AG09319 (cell line): ENCODE measurements at regions not wholly inside any gene's neighbourhood (a gene's known extent, or its start where the extent isn't known, plus 50 kb on each side); places are given as distances from the start of the nearest gene placed in this dataset.
"Not testable (repeated sequence)": the region's sequence is repeated elsewhere in the genome, so short reads cannot be mapped to it uniquely, and the experiment has no call there.

Experiments used
- DNase-seq: peaks from one replicate; pipeline ENCODE4 v3.0.0-alpha.2; 2010; ENCODE audit warnings: low read depth; ENCODE audit errors: extremely low read depth
- CTCF ChIP-seq: IDR thresholded peaks from 2 replicates; pipeline ENCODE4 v1.5.1; 2011; ENCODE audit warnings: low read depth, mild to moderate bottlenecking, inconsistent platforms, low read length, moderate library complexity

- no peak for DNase-seq
- no peak for TF ChIP-seq CTCF
Measured at GRCh38 chr2:225270861-225271260, 128.6 kb upstream of the NYAP2 start.

- TF ChIP-seq CTCF, result no peak
- DNase-seq, result no peak
Measured at GRCh38 chr2:225270053-225270452, 129.5 kb upstream of the NYAP2 start.

- DNase-seq, result no peak
- TF ChIP-seq CTCF, result no peak
Measured at GRCh38 chr2:225254363-225254762, 145.1 kb upstream of the NYAP2 start.

GRCh38 chr2:225244933-225245332 is 154.6 kb upstream of the NYAP2 start:
- TF ChIP-seq CTCF, result no peak

GRCh38 chr2:225236769-225237323 is 162.7 kb upstream of the NYAP2 start:
- DNase-seq, result no peak
- no peak for TF ChIP-seq CTCF

More at GRCh38 chr2:225244933-225245332, 154.6 kb upstream of the NYAP2 start:
- no peak for DNase-seq

- TF ChIP-seq CTCF, result no peak
- no peak for DNase-seq
Measured at GRCh38 chr2:225233234-225233633, 166.3 kb upstream of the NYAP2 start.

GRCh38 chr2:225231900-225232299 is 167.6 kb upstream of the NYAP2 start:
- no peak for TF ChIP-seq CTCF
- no peak for DNase-seq

- DNase-seq, result not testable (repeated sequence)
Measured at GRCh38 chr2:225229346-225229745, 170.2 kb upstream of the NYAP2 start.
